Psoas muscle (tissue), 7 donors: ENCODE measurements at regions not wholly inside any gene's neighbourhood (a gene's known extent, or its start where the extent isn't known, plus 50 kb on each side); places are given as distances from the start of the nearest gene placed in this dataset.

Source experiments
- ATAC-seq, 4 donors: fragments of 200-7000 bp; cut with Tn5 transposase; one replicate each; pipeline ENCODE4 v1.9.1; 2020; ENCODE audit warnings: moderate library complexity in 3 of 4, mild to moderate bottlenecking in 2 of 4
- DNase-seq, 2 donors: peaks; one replicate each; pipeline ENCODE4 v3.0.0-alpha.2; 2020
- H3K27ac ChIP-seq: fragments of 200-600 bp; one replicate; pipeline ENCODE4 v1.8.0; 2022
- H3K27me3 ChIP-seq, 3 donors: fragments of 200-600 bp in 1 of 3; one replicate each; pipeline versions ENCODE4 v1.6.1 to v1.8.0; 2013 to 2022; ENCODE audit warnings: low read length in 2 of 3, mild to moderate bottlenecking in 2 of 3, moderate library complexity in 1 of 3; ENCODE audit not compliant: insufficient read depth in 3 of 3
- H3K36me3 ChIP-seq, 2 donors: fragments of 200-600 bp in 1 of 2; one replicate each; pipeline versions ENCODE4 v1.6.1 to v1.8.0; 2013 to 2022; ENCODE audit warnings: low read depth in 1 of 2, mild to moderate bottlenecking in 1 of 2, moderate library complexity in 1 of 2; ENCODE audit not compliant: insufficient read depth in 1 of 2
- H3K4me1 ChIP-seq: fragments of 200-600 bp; one replicate; pipeline ENCODE4 v1.8.0; 2022
- H3K4me3 ChIP-seq: fragments of 200-600 bp; one replicate; pipeline ENCODE4 v1.8.0; 2022; ENCODE audit warnings: mild to moderate bottlenecking
- H3K9me3 ChIP-seq: fragments of 200-600 bp; one replicate; pipeline ENCODE4 v1.8.0; 2022
- CTCF ChIP-seq: fragments of 200-600 bp; IDR thresholded peaks from one replicate; pipeline ENCODE4 v1.8.0; 2022; ENCODE audit warnings: antibody characterized with exemption
- WGBS, 3 donors: extraction: QIAGEN DNeasy Blood & Tissue Kit; methylation state at CpG; one replicate each; pipeline versions ENCODE4 v1.1.6 to v1.1.7; 2013; 5-methylcytosine and 5-hydroxymethylcytosine counted together
- intact Hi-C, 2 donors: fragments of 100-400 bp; cut with DNase I; formaldehyde crosslinking; loops; one replicate each; pipeline versions ENCODE4 v1.11.0 to v1.14.2; 2022
- donor health status: healthy with polysubstance abuse.
- donor health status: DM: no; HTN: no; CAD: no; lungs with moderate emphysema.
- donor health status: Bipolar disorder and iron deficiency.
- donor health status: healthy.
- donor health status: DM: yes; HTN: yes; CAD: no.
- donor health status: DM: no; HTN: no; CAD: no.
- donor health status: DM: yes; HTN: yes; CAD: no.

DNA sequence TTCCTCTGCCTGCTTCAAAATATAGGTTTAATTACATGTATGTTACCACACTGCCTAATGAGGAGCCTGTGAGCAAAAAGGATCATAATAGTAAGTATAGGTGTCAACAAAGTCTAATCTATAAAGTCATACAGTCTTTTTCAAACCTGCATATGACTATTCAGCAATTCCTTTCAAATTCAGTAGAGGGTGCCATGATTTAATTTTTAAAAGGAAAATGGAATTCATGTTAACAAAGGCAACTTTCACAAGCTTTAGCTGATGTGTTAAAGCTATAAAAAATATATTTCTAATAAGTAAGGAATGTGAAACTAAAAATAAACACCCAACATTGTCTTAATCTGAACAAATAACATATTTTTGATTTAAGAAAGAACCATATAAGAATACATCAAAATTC is 52.1 kb downstream of the MPP7 start:
- intact Hi-C loops = loop anchor here (1.0 to 5.0 kb wide), 3 partner anchors 52 to 132 kb away; partner anchors contain the start of gene MPP7 (in 1 of the 2)
- Histone ChIP-seq H3K36me3 (no peaks in the 10 kb centered on the region), H3K27me3 (no peaks in the 10 kb centered on the region), H3K9me3 (no peaks in the 10 kb centered on the region), H3K4me1 (peaks cover 29% of the 10 kb centered on the region), H3K27ac (peak overlapping the region; percentile 25), H3K4me3 (no peak overlapping the region)
- ATAC-seq (peak; percentile 37 to 80 (median 56)), DNase-seq (no peak)
- peak; percentile 65 for TF ChIP-seq CTCF

DNA sequence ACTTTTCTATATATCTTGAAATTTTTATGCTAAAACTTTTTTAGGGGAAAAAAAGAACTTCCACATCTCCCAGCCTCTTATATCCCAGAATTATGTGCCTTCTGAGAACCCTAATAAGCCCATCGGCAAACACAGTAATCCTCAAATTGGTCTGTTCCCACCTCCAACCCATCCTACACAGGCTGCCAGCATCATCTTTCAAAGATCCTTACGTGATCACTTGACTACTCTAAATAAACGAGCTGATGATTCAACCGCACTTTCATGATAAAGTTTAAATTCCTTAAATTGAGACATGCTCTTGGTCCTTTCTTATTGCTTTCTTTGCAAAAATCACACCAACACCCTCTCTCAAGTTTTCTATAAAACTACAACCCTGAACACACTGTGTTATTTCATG is 52.5 kb downstream of the MPP7 start:
- Histone ChIP-seq H3K4me3 (no peak overlapping the region), H3K4me1 (peaks cover 29% of the 10 kb centered on the region), H3K9me3 (no peaks in the 10 kb centered on the region), H3K27ac (no peak overlapping the region), H3K36me3 (no peaks in the 10 kb centered on the region), H3K27me3 (no peaks in the 10 kb centered on the region)
- intact Hi-C loops = loop anchor here in 1 of 2 donors (2.0 to 5.0 kb wide), 2 partner anchors 52 to 132 kb away; partner anchors contain the start of gene MPP7
- no peak for TF ChIP-seq CTCF
- DNase-seq (no peak), ATAC-seq (peak in 1 of 4 donors; percentile 16)
- WGBS, 3 donors = 39 to 80% (median 44%) methylated on average over 4 of the region's 4 CpGs

DNA sequence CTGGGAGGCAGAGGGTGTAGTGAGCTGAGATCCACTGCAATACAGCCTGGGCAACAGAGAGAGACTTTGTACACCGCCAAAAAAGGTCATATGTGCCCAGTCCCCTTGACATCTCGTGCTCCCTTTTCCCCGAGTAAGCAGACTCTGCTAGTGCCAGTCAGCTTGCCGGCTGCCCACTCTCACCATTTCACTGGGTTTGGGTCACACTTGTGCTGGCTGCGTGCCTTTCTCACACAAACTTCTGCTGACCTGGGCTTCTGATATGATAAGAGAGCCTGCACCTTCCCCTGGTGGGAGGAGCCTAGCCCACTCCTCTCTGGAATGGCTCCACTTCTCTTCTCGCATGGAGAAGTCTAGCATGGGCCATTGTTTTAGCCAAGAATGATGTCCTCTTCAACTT is 53.4 kb downstream of the MPP7 start:
- WGBS, 3 donors = 57 to 82% (median 72%) methylated on average over 6 of the region's 6 CpGs
- TF ChIP-seq CTCF = no peak
- H3K4me3 ChIP-seq = no peak overlapping the region
- H3K9me3 ChIP-seq = no peaks in the 10 kb centered on the region
- intact Hi-C loops = loop anchor here (10.0 kb wide), 2 partner anchors 685 to 805 kb away; no protein-coding TSS in a partner anchor
- H3K4me1 ChIP-seq = peaks cover 29% of the 10 kb centered on the region
- ATAC-seq (no peak), DNase-seq (no peak)
- H3K27me3 ChIP-seq = no peaks in the 10 kb centered on the region
- H3K27ac ChIP-seq = peak overlapping the region; percentile 17
- no peaks in the 10 kb centered on the region for H3K36me3 ChIP-seq

- H3K27ac ChIP-seq = peak overlapping the region; percentile 43
- ATAC-seq (peak in 3 of 4 donors; percentile 55 to 77 (median 68)), DNase-seq (no peak)
- intact Hi-C loops = loop anchor here (10.0 kb wide), 2 partner anchors 683 to 803 kb away; no protein-coding TSS in a partner anchor
- H3K36me3 ChIP-seq = no peaks in the 10 kb centered on the region
- 11 to 29% (median 14%) methylated on average over 8 of the region's 8 CpGs for WGBS, 3 donors
- peaks cover 24% of the 10 kb centered on the region for H3K4me1 ChIP-seq
- H3K27me3 ChIP-seq = no peaks in the 10 kb centered on the region
- H3K4me3 ChIP-seq = no peak overlapping the region
- TF ChIP-seq CTCF = no peak
- no peaks in the 10 kb centered on the region for H3K9me3 ChIP-seq
Observed at GRCh38 chr10:28248092-28248491, 54.8 kb downstream of the MPP7 start.

DNA sequence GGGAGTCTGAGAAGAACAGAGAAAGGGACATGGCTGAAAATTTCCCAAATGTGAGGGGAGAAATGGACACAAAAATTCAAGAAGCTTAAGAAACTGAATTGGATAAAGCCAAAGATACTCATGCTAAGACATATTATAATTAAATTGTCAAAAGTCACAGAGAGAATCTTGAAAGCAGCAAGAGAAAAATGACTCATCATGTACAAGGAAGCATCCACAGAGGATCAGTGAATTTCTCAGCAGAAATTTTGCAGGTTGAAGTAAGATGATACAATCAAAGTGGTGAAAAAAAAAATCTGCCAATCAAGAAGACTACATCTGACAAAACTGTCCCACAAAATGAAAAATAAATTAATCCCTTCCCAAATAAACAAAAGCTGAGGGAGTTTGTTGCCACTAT is 56.8 kb downstream of the MPP7 start:
- Histone ChIP-seq H3K4me1 (peaks cover 12% of the 10 kb centered on the region), H3K9me3 (no peaks in the 10 kb centered on the region), H3K4me3 (no peak overlapping the region), H3K27ac (no peak overlapping the region), H3K36me3 (no peaks in the 10 kb centered on the region), H3K27me3 (no peaks in the 10 kb centered on the region)
- intact Hi-C loops = loop anchor here (10.0 kb wide), 2 partner anchors 681 to 801 kb away; no protein-coding TSS in a partner anchor
- TF ChIP-seq CTCF = no peak
- DNase-seq = no peak
- ATAC-seq = no peak
